ENCODE measurements at regions not wholly inside any gene's neighbourhood (a gene's known extent, or its start where the extent isn't known, plus 50 kb on each side); places are given as distances from the start of the nearest gene placed in this dataset.
A peak's percentile ranks its signal among the peaks of the same experiment; 100 is the strongest.

DNA sequence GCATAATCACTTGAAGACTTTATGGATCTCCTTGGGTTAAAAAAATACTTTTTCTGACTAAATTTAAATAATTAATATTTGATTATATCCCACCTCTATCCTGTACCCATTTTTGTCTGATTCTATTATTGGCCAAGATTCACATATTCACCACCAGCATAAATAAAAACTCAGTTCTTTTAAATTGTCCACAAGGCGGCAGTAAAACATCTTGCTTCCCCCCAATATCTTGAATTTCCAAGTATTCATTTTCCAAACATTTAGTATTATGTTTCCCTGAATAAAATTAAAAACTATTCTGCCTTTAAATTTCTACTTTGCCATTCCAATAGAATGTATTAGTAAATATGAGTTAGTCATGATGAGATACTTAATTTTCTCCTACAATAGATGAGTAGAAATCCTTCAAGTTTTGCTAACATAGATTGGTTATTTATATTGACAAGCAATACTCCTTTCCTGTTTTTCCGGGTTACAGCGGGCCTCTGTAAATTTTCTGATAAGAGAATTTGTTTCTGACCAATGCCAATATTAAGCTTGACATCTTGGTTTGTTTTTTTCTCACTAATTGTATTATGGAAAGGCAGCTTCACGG is 218.7 kb upstream of the MDFIC2 start:
- TF ChIP-seq, protein P1, sequence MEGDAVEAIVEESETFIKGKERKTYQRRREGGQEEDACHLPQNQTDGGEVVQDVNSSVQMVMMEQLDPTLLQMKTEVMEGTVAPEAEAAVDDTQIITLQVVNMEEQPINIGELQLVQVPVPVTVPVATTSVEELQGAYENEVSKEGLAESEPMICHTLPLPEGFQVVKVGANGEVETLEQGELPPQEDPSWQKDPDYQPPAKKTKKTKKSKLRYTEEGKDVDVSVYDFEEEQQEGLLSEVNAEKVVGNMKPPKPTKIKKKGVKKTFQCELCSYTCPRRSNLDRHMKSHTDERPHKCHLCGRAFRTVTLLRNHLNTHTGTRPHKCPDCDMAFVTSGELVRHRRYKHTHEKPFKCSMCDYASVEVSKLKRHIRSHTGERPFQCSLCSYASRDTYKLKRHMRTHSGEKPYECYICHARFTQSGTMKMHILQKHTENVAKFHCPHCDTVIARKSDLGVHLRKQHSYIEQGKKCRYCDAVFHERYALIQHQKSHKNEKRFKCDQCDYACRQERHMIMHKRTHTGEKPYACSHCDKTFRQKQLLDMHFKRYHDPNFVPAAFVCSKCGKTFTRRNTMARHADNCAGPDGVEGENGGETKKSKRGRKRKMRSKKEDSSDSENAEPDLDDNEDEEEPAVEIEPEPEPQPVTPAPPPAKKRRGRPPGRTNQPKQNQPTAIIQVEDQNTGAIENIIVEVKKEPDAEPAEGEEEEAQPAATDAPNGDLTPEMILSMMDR (conservative IDR thresholded peaks at IDR 0.05; ENCODE audit: low read depth, low read length): peak; percentile 67
- DNase-seq (ENCODE audit: low read depth): no peak
- H3K4me3 ChIP-seq (ENCODE audit: low read length): no peak overlapping the region

DNA sequence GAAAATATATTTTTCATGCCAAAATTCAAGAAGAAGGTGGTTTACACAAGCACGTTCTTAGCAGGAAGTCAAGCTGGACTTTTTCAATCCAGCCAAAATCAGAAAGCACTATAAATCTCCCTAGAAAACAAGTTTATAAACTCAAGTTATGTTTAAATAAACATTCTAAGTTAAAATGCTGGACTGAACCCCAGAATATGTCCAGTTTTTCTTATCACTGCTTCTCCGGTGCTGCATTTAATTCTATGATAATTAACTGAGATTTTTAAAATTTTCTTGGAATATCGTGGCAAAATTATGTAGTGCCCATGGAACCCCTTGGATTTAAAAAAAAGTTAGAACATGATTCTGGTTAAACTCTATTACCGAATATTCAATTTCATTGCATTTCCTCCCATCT is 218.2 kb upstream of the MDFIC2 start:
- no peak for DNase-seq (ENCODE audit: low read depth)
- TF ChIP-seq, protein P1 (conservative IDR thresholded peaks at IDR 0.05; ENCODE audit: low read depth, low read length): no peak

DNA sequence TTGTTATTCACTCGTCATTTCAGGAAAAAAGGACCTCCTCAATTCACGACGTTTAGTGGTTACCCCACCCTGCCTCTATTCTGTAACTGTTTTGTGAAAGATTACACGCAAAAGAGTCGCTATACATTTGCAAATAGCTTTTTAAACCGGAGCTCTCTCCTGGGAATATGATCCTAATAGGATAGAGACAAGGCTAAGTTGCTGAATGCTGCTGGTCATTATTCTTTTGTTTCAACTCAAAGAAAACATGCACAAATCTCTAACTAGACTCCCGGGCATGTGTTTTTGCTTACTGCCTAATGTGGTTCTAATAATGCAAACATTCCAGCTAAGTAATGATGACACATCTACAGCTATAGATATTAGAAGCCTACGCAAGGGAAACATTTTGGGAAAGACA is 214.6 kb upstream of the MDFIC2 start:
- H3K4me3 ChIP-seq (ENCODE audit: low read length): no peak overlapping the region
- no peak for DNase-seq (ENCODE audit: low read depth)
- TF ChIP-seq, protein P1 (conservative IDR thresholded peaks at IDR 0.05; ENCODE audit: low read depth, low read length): no peak

More for the DNA sequence above, 218.2 kb upstream of the MDFIC2 start:
- H3K4me3 ChIP-seq (ENCODE audit: low read length): no peak overlapping the region

DNA sequence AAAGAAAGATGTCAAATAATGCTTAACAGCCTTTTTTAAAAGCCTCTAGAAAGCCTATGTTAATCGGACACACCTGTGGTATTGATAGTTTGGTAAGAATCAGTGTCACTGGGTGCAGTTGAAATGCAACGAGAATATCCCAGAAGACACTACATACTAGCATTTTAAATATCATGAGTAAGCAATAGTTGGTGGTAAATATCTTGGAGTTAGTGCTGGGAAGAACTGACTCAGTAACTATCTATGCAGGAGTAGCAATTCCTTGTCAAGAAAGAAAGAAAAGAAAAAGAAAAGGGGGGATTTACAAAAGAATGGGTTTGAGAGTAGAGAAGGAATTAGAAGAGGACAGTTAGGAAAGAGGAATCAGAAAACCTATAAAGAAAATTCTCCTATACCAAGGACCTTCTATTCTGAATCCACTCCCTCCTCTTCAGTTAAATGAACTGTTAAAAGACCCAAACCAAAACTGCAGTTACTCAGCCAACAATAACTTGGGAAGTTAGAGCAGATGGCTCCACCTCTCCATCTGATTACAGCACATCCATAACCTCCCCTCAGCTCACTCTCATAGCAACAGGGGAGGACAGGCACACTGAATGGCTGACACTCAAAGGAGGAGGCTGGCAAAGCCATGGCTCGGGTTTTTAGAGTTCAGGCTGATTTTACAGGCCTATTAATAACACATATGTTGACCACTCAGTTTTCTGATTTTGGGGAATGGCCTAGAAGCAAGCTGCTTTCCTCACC is 207.6 kb upstream of the MDFIC2 start:
- TF ChIP-seq, protein P1 (conservative IDR thresholded peaks at IDR 0.05; ENCODE audit: low read depth, low read length): no peak
- H3K4me3 ChIP-seq (ENCODE audit: low read length): no peak overlapping the region
- DNase-seq (ENCODE audit: low read depth): no peak

DNA sequence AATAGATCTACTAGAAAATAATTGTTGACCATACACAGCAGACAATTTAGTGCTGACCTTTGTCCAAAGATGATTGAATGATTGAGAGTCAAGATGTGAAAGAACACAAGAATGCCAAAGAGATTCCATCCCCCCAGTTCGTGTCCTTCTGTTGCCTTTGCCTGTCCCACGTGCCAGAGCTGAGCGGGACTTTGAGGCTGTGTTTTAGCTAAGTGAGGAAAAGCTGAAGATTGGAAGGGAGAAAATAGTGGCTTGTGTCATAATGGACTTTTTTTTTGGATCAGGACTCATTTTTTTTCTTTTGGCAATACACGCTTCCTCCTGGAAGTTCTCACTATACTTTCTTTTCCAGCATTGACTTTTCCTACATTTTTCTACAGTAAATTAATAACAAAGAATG is 206.6 kb upstream of the MDFIC2 start:
- TF ChIP-seq, protein P1 (conservative IDR thresholded peaks at IDR 0.05; ENCODE audit: low read depth, low read length): no peak
- H3K4me3 ChIP-seq (ENCODE audit: low read length): no peak overlapping the region
- DNase-seq (ENCODE audit: low read depth): no peak

DNA sequence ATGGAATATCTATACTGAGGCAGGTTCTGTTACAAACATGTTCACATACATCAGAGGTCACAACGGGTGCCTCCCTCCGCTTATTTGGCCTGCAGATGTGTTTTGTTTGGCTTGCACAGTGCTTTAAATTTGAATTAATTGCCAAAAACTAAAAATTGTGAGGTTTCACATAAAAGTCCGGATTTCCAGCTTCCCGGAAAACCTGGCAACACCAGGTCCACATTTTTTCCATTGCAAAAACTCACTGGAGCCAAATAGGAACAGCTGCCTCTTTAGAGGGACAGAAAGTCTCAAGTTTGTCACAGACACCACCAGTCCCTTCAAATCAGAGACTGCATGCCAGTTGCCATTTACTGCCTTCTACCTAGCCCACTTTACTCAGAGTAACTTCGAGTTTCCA is 205.9 kb upstream of the MDFIC2 start:
- no peak for DNase-seq (ENCODE audit: low read depth)
- TF ChIP-seq, protein P1 (conservative IDR thresholded peaks at IDR 0.05; ENCODE audit: low read depth, low read length): no peak
- no peak overlapping the region for H3K4me3 ChIP-seq (ENCODE audit: low read length)
